Urinary bladder (tissue), 3 donors: ENCODE measurements at regions not wholly inside any gene's neighbourhood (a gene's known extent, or its start where the extent isn't known, plus 50 kb on each side); places are given as distances from the start of the nearest gene placed in this dataset.

Source experiments
- DNase-seq: peaks from one replicate; pipeline ENCODE4 v3.0.0-alpha.2; 2015; ENCODE audit errors: extremely low spot score
- H3K27ac ChIP-seq: one replicate; pipeline ENCODE4 v1.5.1; 2013; ENCODE audit warnings: low read depth, mild to moderate bottlenecking, moderate library complexity
- H3K36me3 ChIP-seq: one replicate; pipeline ENCODE4 v1.6.1; 2013; ENCODE audit warnings: mild to moderate bottlenecking, moderate library complexity; ENCODE audit not compliant: insufficient read depth
- H3K4me1 ChIP-seq: one replicate; pipeline ENCODE4 v1.6.1; 2013; ENCODE audit warnings: mild to moderate bottlenecking, moderate library complexity; ENCODE audit not compliant: insufficient read depth
- H3K4me3 ChIP-seq: one replicate; pipeline ENCODE4 v1.5.1; 2013; ENCODE audit warnings: low read depth, low read length
- WGBS: extraction: QIAGEN DNeasy Blood & Tissue Kit; methylation state at CpG from one replicate; pipeline ENCODE4 v1.1.7; 2013; 5-methylcytosine and 5-hydroxymethylcytosine counted together
- donor health status: healthy with polysubstance abuse.
- donor health status: healthy.

DNA sequence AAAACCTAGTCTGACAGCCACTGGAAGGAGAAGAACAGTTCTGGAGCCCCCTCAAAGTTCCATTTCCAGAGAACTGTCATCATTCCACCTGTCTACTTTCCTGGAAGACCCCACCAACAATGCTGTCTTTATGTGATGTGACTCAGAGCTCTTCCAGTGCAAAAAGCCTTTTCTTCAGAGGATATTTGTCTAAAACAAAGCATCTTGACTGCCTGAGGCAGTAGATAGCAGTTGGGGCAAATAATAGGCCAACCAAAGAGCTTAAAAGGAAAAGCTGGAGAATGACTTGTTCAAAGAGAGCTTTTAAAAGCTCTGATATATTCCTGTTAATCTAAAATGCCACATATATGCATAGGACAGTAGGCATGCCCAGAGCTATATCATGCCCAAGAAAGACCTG lies 62.6 kb downstream of the MIS18A start:
- no peaks in the 10 kb centered on the region for H3K4me1 ChIP-seq
- no peaks in the 10 kb centered on the region for H3K36me3 ChIP-seq
- H3K27ac ChIP-seq: no peak overlapping the region
- no peak for DNase-seq
- H3K4me3 ChIP-seq: no peak overlapping the region

DNA sequence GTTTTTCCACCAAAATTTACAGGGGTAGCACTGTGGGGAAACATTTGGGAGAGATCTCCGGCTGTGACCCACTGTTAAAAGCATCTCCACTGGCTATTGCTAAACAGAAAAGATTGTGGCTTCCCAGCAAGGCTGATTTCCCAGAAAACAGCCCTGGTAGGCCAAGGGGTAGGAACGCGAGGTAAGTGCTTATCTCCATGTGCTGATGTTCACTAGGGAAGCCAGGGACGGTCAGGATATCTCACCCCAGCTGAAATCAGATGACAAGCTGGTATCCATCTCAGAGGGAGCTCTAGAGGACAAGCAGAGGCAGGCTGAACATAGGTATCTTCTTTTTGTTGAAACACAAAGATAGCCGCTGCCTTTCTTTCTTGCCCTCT lies 63.6 kb downstream of the MIS18A start:
- H3K27ac ChIP-seq: no peak overlapping the region
- no peak for DNase-seq
- H3K4me1 ChIP-seq: no peaks in the 10 kb centered on the region
- WGBS: 65% methylated on average over 5 of the region's 5 CpGs
- H3K36me3 ChIP-seq: no peaks in the 10 kb centered on the region
- H3K4me3 ChIP-seq: no peak overlapping the region

- H3K4me1 ChIP-seq: no peaks in the 10 kb centered on the region
- no peak for DNase-seq
- no peaks in the 10 kb centered on the region for H3K36me3 ChIP-seq
- no peak overlapping the region for H3K27ac ChIP-seq
- no peak overlapping the region for H3K4me3 ChIP-seq
- WGBS: 75% methylated on average over 5 of the region's 5 CpGs
Measured at GRCh38 chr21:32214654-32215305, 64.1 kb downstream of the MIS18A start.

- no peaks in the 10 kb centered on the region for H3K4me1 ChIP-seq
- 76% methylated on average over 4 of the region's 4 CpGs for WGBS
- no peak overlapping the region for H3K4me3 ChIP-seq
- DNase-seq: no peak
- H3K27ac ChIP-seq: no peak overlapping the region
- no peaks in the 10 kb centered on the region for H3K36me3 ChIP-seq
Measured at GRCh38 chr21:32212116-32212515, 66.7 kb downstream of the MIS18A start.

GRCh38 chr21:32211306-32211705 lies 67.5 kb downstream of the MIS18A start:
- no peak for DNase-seq
- Histone ChIP-seq H3K4me3 (no peak overlapping the region), H3K4me1 (no peaks in the 10 kb centered on the region), H3K36me3 (no peaks in the 10 kb centered on the region), H3K27ac (no peak overlapping the region)
- 73% methylated on average over 3 of the region's 3 CpGs for WGBS

GRCh38 chr21:32209580-32209979 lies 69.3 kb downstream of the MIS18A start:
- 89% methylated on average over 4 of the region's 4 CpGs for WGBS
- H3K27ac ChIP-seq: no peak overlapping the region
- no peak overlapping the region for H3K4me3 ChIP-seq
- no peaks in the 10 kb centered on the region for H3K36me3 ChIP-seq
- H3K4me1 ChIP-seq: no peaks in the 10 kb centered on the region
- no peak for DNase-seq

GRCh38 chr21:32207406-32207716 lies 71.5 kb downstream of the MIS18A start:
- Histone ChIP-seq H3K36me3 (no peaks in the 10 kb centered on the region), H3K4me1 (no peaks in the 10 kb centered on the region), H3K4me3 (no peak overlapping the region), H3K27ac (no peak overlapping the region)
- WGBS: 39% methylated on average over 2 of the region's 2 CpGs
- no peak for DNase-seq

- Histone ChIP-seq H3K36me3 (no peaks in the 10 kb centered on the region), H3K4me3 (no peak overlapping the region), H3K4me1 (no peaks in the 10 kb centered on the region), H3K27ac (no peak overlapping the region)
- 54% methylated on average over 16 of the region's 16 CpGs for WGBS
- DNase-seq: no peak
Measured at GRCh38 chr21:32206631-32207405, 72.0 kb downstream of the MIS18A start.

- Histone ChIP-seq H3K4me1 (no peaks in the 10 kb centered on the region), H3K27ac (no peak overlapping the region), H3K36me3 (no peaks in the 10 kb centered on the region), H3K4me3 (no peak overlapping the region)
- no peak for DNase-seq
- WGBS: 92% methylated on average over 6 of the region's 6 CpGs
Measured at GRCh38 chr21:32203877-32204480, 74.9 kb downstream of the MIS18A start.

DNA sequence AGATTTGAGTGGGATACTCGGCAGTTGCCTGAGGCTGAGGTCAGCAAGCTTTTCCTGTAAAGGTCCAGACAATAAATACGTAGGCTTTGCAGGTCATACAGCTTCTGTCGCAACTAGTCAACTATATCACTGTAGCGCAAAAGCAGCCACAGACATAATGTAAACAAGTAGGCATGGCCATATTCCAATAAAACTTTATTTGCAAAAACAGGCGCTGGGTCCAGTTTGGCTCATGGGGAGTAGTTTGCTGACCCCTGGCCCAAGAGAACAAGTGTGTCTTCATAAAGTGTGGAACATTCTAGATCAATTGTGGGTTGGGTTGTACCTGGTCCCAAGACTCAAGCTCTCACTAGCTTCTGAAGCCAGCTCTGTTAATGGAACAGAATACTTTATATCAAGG lies 78.8 kb downstream of the MIS18A start:
- no peak for DNase-seq
- H3K27ac ChIP-seq: no peak overlapping the region
- H3K4me3 ChIP-seq: no peak overlapping the region
- H3K36me3 ChIP-seq: no peaks in the 10 kb centered on the region
- 71% methylated on average over 5 of the region's 5 CpGs for WGBS
- no peaks in the 10 kb centered on the region for H3K4me1 ChIP-seq

DNA sequence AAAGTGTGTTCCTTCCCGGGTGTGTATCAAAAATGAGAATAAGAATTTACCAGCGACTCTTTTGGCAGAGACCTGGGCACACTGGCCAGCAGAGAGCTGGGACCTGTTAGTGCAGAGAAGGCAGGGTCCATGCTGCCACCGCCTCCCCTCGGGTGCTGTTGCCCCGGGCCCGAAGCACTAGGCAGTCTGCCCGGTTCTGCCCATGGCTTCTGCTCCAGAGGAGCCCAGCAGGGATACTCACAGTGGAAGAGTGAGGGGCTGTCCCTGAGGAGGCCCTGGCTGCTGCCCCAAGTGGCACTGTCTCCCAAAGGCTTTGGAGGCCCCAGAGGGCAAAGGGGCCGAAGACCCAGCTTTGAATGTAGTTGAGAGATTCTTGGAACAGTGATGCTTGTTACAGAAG lies 80.5 kb downstream of the MIS18A start:
- H3K4me3 ChIP-seq: no peak overlapping the region
- H3K4me1 ChIP-seq: no peaks in the 10 kb centered on the region
- no peak overlapping the region for H3K27ac ChIP-seq
- no peaks in the 10 kb centered on the region for H3K36me3 ChIP-seq
- DNase-seq: no peak
- 89% methylated on average over 8 of the region's 8 CpGs for WGBS

DNA sequence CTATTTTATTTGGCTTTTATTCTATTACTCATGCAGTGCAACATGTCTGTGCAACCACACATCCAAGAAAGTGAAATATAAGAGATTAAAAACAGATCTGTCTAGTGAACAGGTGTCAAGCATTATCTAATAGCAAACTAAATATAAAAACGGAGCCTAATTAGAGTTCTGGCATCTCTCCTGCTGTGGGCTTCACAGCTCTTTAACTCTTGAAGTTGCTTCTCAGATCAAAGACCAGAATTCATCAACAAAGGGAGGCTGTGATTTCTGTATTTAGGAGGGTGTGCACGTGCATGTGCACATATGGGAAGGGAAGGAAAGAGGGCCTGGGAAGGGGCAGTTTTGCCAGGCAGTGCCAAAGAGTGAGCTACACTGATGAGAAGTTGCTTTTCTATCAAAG lies 81.0 kb downstream of the MIS18A start:
- no peak overlapping the region for H3K4me3 ChIP-seq
- WGBS: 47% methylated on average over 2 of the region's 2 CpGs
- no peaks in the 10 kb centered on the region for H3K36me3 ChIP-seq
- no peak overlapping the region for H3K27ac ChIP-seq
- H3K4me1 ChIP-seq: no peaks in the 10 kb centered on the region
- DNase-seq: no peak

DNA sequence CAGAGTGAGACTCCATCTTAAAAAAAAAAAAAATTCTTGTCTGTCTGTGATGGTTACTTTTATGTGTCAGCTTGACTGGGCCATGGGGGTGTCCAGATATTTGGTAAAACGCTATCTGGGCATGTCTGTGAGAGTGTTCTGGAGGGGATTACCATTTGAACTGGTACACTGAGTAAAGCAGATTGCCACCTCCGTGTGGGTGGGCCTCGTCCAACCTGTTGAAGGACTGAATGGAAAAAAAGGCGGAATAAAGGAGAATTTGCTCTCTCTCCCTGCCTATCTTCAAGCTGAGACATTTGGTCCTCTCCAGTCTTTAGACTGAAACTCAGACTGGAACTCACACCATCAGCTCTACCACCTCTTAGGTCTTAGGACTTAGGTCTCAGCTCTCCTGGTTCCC lies 82.8 kb downstream of the MIS18A start:
- H3K4me1 ChIP-seq: no peaks in the 10 kb centered on the region
- no peak for DNase-seq
- no peaks in the 10 kb centered on the region for H3K36me3 ChIP-seq
- WGBS: 92% methylated on average over 4 of the region's 4 CpGs
- H3K4me3 ChIP-seq: no peak overlapping the region
- H3K27ac ChIP-seq: no peak overlapping the region

GRCh38 chr21:32193098-32193465 lies 85.8 kb downstream of the MIS18A start:
- no peak for DNase-seq
- no peak overlapping the region for H3K27ac ChIP-seq
- H3K4me1 ChIP-seq: no peaks in the 10 kb centered on the region
- no peaks in the 10 kb centered on the region for H3K36me3 ChIP-seq
- 77% methylated on average over 7 of the region's 7 CpGs for WGBS
- H3K4me3 ChIP-seq: no peak overlapping the region
